HepG2 (cell line): ENCODE measurements at regions not wholly inside any gene's neighbourhood (a gene's known extent, or its start where the extent isn't known, plus 50 kb on each side); places are given as distances from the start of the nearest gene placed in this dataset.

Source experiments
- ATAC-seq: fragments of 200-7000 bp; cut with Tn5 transposase; 3 replicates; pipeline ENCODE4 v1.9.1; 2020; ENCODE audit warnings: mild to moderate bottlenecking, moderate library complexity
- BruUV-seq: library from RNA; stranded (reverse); fragments of 400-500 nt; replicated peaks from 2 replicates; lab custom pipeline; 2021; lab: Mats Ljungman, UMichigan
- CTCF ChIA-PET: fragments of 300-600 bp; formaldehyde crosslinking; extraction: SDS; loops from one replicate; lab custom pipeline; 2021; ENCODE audit warnings: low total read pairs, inconsistent platforms, low intra/inter-chr PET ratio; lab: Yijun Ruan, JAX
- POLR2A ChIA-PET: fragments of 350-600 bp; sonication (Branson Sonifier 250); formaldehyde crosslinking; loops from one replicate; lab custom pipeline; 2020; ENCODE audit warnings: antibody characterized with exemption, inconsistent platforms; lab: Yijun Ruan, JAX
- DNase-seq: peaks from one replicate; pipeline ENCODE4 v3.0.0-alpha.2; 2015; ENCODE audit warnings: low spot score
- FAIRE-seq: peaks from 3 replicates; lab custom pipeline; 2011; peaks lifted over from hg19 to GRCh38; lab: Jason Lieb, UNC
- H2AFZ ChIP-seq: one replicate; pipeline ENCODE4 v1.6.1; 2011; ENCODE audit warnings: low read length, inconsistent platforms
- H3K27ac ChIP-seq: fragments of 300-600 bp; 3 replicates; pipeline ENCODE4 v1.8.0; 2011; ENCODE audit warnings: mixed run types, mild to moderate bottlenecking, mixed read lengths, low read length, inconsistent platforms; ENCODE audit not compliant: insufficient read depth; ENCODE audit errors: extremely low read length
- H3K27me3 ChIP-seq, 2 experiments: fragments of 200-600 bp in 1 of 2; 2 replicates in 1 of 2; 3 replicates in 1 of 2; pipeline versions ENCODE4 v1.6.0 to v1.8.0; 2011; ENCODE audit warnings: low read length in 2 of 2, mild to moderate bottlenecking in 2 of 2, moderate library complexity in 2 of 2, inconsistent platforms in 1 of 2; ENCODE audit not compliant: insufficient read depth in 2 of 2, control insufficient read depth in 1 of 2
- H3K36me3 ChIP-seq, 2 experiments: fragments of 200-600 bp in 1 of 2; replicated peaks in 1 of 2; 2 replicates in 1 of 2; 3 replicates in 1 of 2; pipeline versions ENCODE4 v1.5.1 to v1.8.0; 2011; ENCODE audit warnings: low read length in 2 of 2, inconsistent platforms in 1 of 2; ENCODE audit not compliant: insufficient read depth in 2 of 2, control insufficient read depth in 1 of 2
- H3K4me1 ChIP-seq: 2 replicates; pipeline ENCODE4 v1.5.1; 2012; ENCODE audit warnings: low read length, inconsistent platforms; ENCODE audit not compliant: insufficient read depth
- H3K4me2 ChIP-seq: 2 replicates; pipeline ENCODE4 v1.6.0; 2011; ENCODE audit warnings: low read depth, low read length, inconsistent platforms
- H3K4me3 ChIP-seq, 3 experiments: fragments of 200-600 bp in 1 of 3; sonication (generic), shearing (Covaris generic) in 1 of 3; replicated peaks in 1 of 3; 2 replicates each; pipeline ENCODE4 v1.5.1; 2011 to 2016; ENCODE audit warnings: low read length in 3 of 3, inconsistent platforms in 2 of 3, low read depth in 2 of 3, mild to moderate bottlenecking in 2 of 3, control low read depth in 1 of 3, mixed read lengths in 1 of 3; ENCODE audit not compliant: insufficient read depth in 1 of 3
- H3K79me2 ChIP-seq: one replicate; pipeline ENCODE4 v1.6.1; 2011; ENCODE audit warnings: low read length, inconsistent platforms; ENCODE audit not compliant: insufficient read depth
- H3K9ac ChIP-seq: 2 replicates; pipeline ENCODE4 v1.6.0; 2011; ENCODE audit warnings: mild to moderate bottlenecking, low read depth, low read length, inconsistent platforms; ENCODE audit not compliant: insufficient read depth
- H3K9me3 ChIP-seq: 2 replicates; pipeline ENCODE4 v1.5.1; 2012; ENCODE audit warnings: mild to moderate bottlenecking, low read length
- H4K20me1 ChIP-seq: 2 replicates; pipeline ENCODE4 v1.6.0; 2011; ENCODE audit warnings: inconsistent platforms, mild to moderate bottlenecking, low read length, moderate library complexity; ENCODE audit not compliant: insufficient read depth
- ARNTL ChIP-seq: sonication (generic); formaldehyde crosslinking; IDR thresholded peaks from 2 replicates; pipeline ENCODE4 v1.4.0; 2020; ENCODE audit warnings: mild to moderate bottlenecking, missing genetic modification reagents
- ELF4 ChIP-seq: sonication (generic); formaldehyde crosslinking; IDR thresholded peaks from 2 replicates; pipeline ENCODE4 v1.5.0; 2020; ENCODE audit warnings: missing genetic modification reagents, mild to moderate bottlenecking, moderate library complexity, borderline replicate concordance
- FOSL1 ChIP-seq: sonication (generic); formaldehyde crosslinking; IDR thresholded peaks from 2 replicates; pipeline ENCODE4 v1.9.0; 2021; ENCODE audit warnings: missing genetic modification reagents, borderline replicate concordance
- HINFP ChIP-seq: sonication (generic); formaldehyde crosslinking; IDR thresholded peaks from 2 replicates; pipeline ENCODE4 v1.4.0; 2020; ENCODE audit warnings: low read depth, mild to moderate bottlenecking, missing genetic modification reagents
- KDM3A ChIP-seq: IDR thresholded peaks from 2 replicates; pipeline ENCODE4 v1.6.1; 2018; ENCODE audit warnings: low read depth, missing compliant biosample characterization
- NR2F2 ChIP-seq: IDR thresholded peaks from 2 replicates; pipeline ENCODE4 v1.6.1; 2012; ENCODE audit warnings: low read depth, inconsistent platforms, borderline replicate concordance
- PBX3 ChIP-seq: sonication (generic); formaldehyde crosslinking; IDR thresholded peaks from 2 replicates; pipeline ENCODE4 v1.8.1; 2023; ENCODE audit warnings: missing genetic modification reagents, inconsistent platforms, borderline replicate concordance
- ZFYVE20 ChIP-seq: sonication (generic); formaldehyde crosslinking; IDR thresholded peaks from 2 replicates; pipeline ENCODE4 v1.8.0; 2023; ENCODE audit warnings: low read depth, mild to moderate bottlenecking, moderate library complexity, missing genetic modification reagents, borderline replicate concordance
- ZNF12 ChIP-seq: sonication (generic); formaldehyde crosslinking; IDR thresholded peaks from 2 replicates; pipeline ENCODE4 v1.5.0; 2020; ENCODE audit warnings: missing genetic modification reagents
- ZNF652 ChIP-seq: IDR thresholded peaks from 2 replicates; pipeline ENCODE4 v1.6.1; 2016; ENCODE audit warnings: low read depth, borderline replicate concordance
- WGBS: methylation state at CpG from one replicate; pipeline ENCODE4 v1.1.6; 2017; ENCODE audit warnings: low lambda C conversion rate; 5-methylcytosine and 5-hydroxymethylcytosine counted together
- in situ Hi-C: cut with HindIII; loops from 2 replicates; pipeline ENCODE4 v1.10.0; 2017; ENCODE audit warnings: low pct_unique_long_range_greater_than_20kb; ENCODE audit not compliant: extremely low pct_ligation_motif_present
- intact Hi-C: fragments of 100-400 bp; cut with micrococcal nuclease; formaldehyde crosslinking; loops from one replicate; pipeline ENCODE4 v1.10.0; 2022; ENCODE audit not compliant: unreplicated experiment

- ATAC-seq: no peak
- DNase-seq: no peak
- CTCF ChIA-PET: no interaction called here
- H3K79me2 ChIP-seq: no peaks in the 10 kb centered on the region
- no peaks in the 10 kb centered on the region for H3K36me3 ChIP-seq
- intact Hi-C loops (no loop called here), in situ Hi-C loops (no loop called here)
- no peak overlapping the region for H3K9ac ChIP-seq
- H3K27me3 ChIP-seq: no peaks in the 10 kb centered on the region
- FAIRE-seq: no peak
- BruUV-seq: no TSS peak
- WGBS: 0% methylated on average over 1 of the region's 4 CpGs
- no peak overlapping the region for H2AFZ ChIP-seq
- no peak for TF ChIP-seq ELF4 (CRISPR knock-in tag)
- TF ChIP-seq ZFYVE20 (CRISPR knock-in tag): no peak
- no peak for TF ChIP-seq FOSL1 (CRISPR knock-in tag)
- no peak for TF ChIP-seq ZNF12 (CRISPR knock-in tag)
- no peak for TF ChIP-seq NR2F2
- no peak for TF ChIP-seq PBX3 (CRISPR knock-in tag)
- no peak for TF ChIP-seq KDM3A (CRISPR knock-in tag)
- TF ChIP-seq ARNTL (CRISPR knock-in tag): no peak
- no peak for TF ChIP-seq HINFP (CRISPR knock-in tag)
- no peak for TF ChIP-seq ZNF652
- H3K4me2 ChIP-seq: no peak overlapping the region
- H3K27ac ChIP-seq: no peak overlapping the region
- H3K4me1 ChIP-seq: no peaks in the 10 kb centered on the region
- POLR2A ChIA-PET: no interaction called here
- no peaks in the 10 kb centered on the region for H3K9me3 ChIP-seq
- no peak overlapping the region for H3K4me3 ChIP-seq
- no peaks in the 10 kb centered on the region for H4K20me1 ChIP-seq
Measured at GRCh38 chr3:118828351-118828750, 206.3 kb downstream of the IGSF11 start.
